ENCODE measurements at regions not wholly inside any gene's neighbourhood (a gene's known extent, or its start where the extent isn't known, plus 50 kb on each side); places are given as distances from the start of the nearest gene placed in this dataset.
A peak's percentile ranks its signal among the peaks of the same experiment; 100 is the strongest.
"Not testable (repeated sequence)": the region's sequence is repeated elsewhere in the genome, so short reads cannot be mapped to it uniquely, and the experiment has no call there.

- Histone ChIP-seq H3K4me3 (no peak overlapping the region), H3K4me1 (no peaks in the 10 kb centered on the region), H3K27me3 (peaks cover 15 to 19% (median 18%) of the 10 kb centered on the region in 3 donors), H3K27ac (no peak overlapping the region), H3K36me3 (no peaks in the 10 kb centered on the region), H3K9me3 (no peaks in the 10 kb centered on the region)
- ATAC-seq: no peak
- DNase-seq: no peak
- intact Hi-C loops (cut with DNase I; ENCODE audit: low total_unique reads): loop anchor here (10.0 kb wide), 1 partner anchor 286 kb away; no protein-coding TSS in a partner anchor
- in situ Hi-C loops (cut with MboI; ENCODE audit: low sequenced_read_pairs in 4 of 4): loop anchor here in 2 of 4 donors (25.0 kb wide), 1 partner anchor 288 kb away; no protein-coding TSS in a partner anchor
- TF ChIP-seq CTCF (IDR thresholded peaks at IDR 0.05 in 4 of 5, conservative IDR thresholded peaks at IDR 0.05 in 1 of 5) (no peak), POLR2A (IDR thresholded peaks at IDR 0.05) (no peak)
These were observed 60.6 kb upstream of the ETV3 start for GRCh38 chr1:157198619-157199420.

- no peak for DNase-seq
- in situ Hi-C loops (cut with MboI; ENCODE audit: low sequenced_read_pairs in 4 of 4): loop anchor here in 2 of 4 donors (25.0 kb wide), 1 partner anchor 289 kb away; no protein-coding TSS in a partner anchor
- H3K27me3 ChIP-seq: peaks cover 15 to 22% (median 20%) of the 10 kb centered on the region in 3 donors
- H3K9me3 ChIP-seq: no peaks in the 10 kb centered on the region
- H3K4me3 ChIP-seq: no peak overlapping the region
- TF ChIP-seq POLR2A (IDR thresholded peaks at IDR 0.05) (no peak), CTCF (IDR thresholded peaks at IDR 0.05 in 4 of 5, conservative IDR thresholded peaks at IDR 0.05 in 1 of 5) (no peak)
- H3K4me1 ChIP-seq: no peaks in the 10 kb centered on the region
- ATAC-seq: no peak
- intact Hi-C loops (cut with DNase I; ENCODE audit: low total_unique reads): loop anchor here (10.0 kb wide), 1 partner anchor 287 kb away; no protein-coding TSS in a partner anchor
- no peak overlapping the region for H3K27ac ChIP-seq
- no peaks in the 10 kb centered on the region for H3K36me3 ChIP-seq
These were observed 59.8 kb upstream of the ETV3 start for GRCh38 chr1:157197906-157198435.

- H3K4me3 ChIP-seq, H3K9me3 ChIP-seq, DNase-seq, H3K36me3 ChIP-seq, H3K27ac ChIP-seq, H3K4me1 ChIP-seq, ATAC-seq: not testable (repeated sequence)
- H3K27me3 ChIP-seq: peaks cover 15 to 22% (median 20%) of the 10 kb centered on the region in 3 donors
- intact Hi-C loops (cut with DNase I; ENCODE audit: low total_unique reads): loop anchor here (10.0 kb wide), 1 partner anchor 288 kb away; no protein-coding TSS in a partner anchor
- TF ChIP-seq CTCF (IDR thresholded peaks at IDR 0.05 in 4 of 5, conservative IDR thresholded peaks at IDR 0.05 in 1 of 5): peak in 2 of 5 experiments; percentile 8 to 11
- in situ Hi-C loops (cut with MboI; ENCODE audit: low sequenced_read_pairs in 4 of 4): loop anchor here in 2 of 4 donors (25.0 kb wide), 1 partner anchor 290 kb away; no protein-coding TSS in a partner anchor
These were observed 58.7 kb upstream of the ETV3 start for GRCh38 chr1:157196670-157197456.

GRCh38 chr1:157196245-157196543, 58.0 kb upstream of the ETV3 start:
- H3K27me3 ChIP-seq: peaks cover 15 to 22% (median 20%) of the 10 kb centered on the region in 3 donors
- intact Hi-C loops (cut with DNase I; ENCODE audit: low total_unique reads) (loop anchor here (10.0 kb wide), 1 partner anchor 289 kb away; no protein-coding TSS in a partner anchor), in situ Hi-C loops (cut with MboI; ENCODE audit: low sequenced_read_pairs in 4 of 4) (loop anchor here in 2 of 4 donors (25.0 kb wide), 1 partner anchor 291 kb away; no protein-coding TSS in a partner anchor)
- H3K4me3 ChIP-seq: no peak overlapping the region
- no peak for ATAC-seq
- DNase-seq: no peak
- H3K4me1 ChIP-seq: no peaks in the 10 kb centered on the region
- H3K9me3 ChIP-seq: no peaks in the 10 kb centered on the region
- H3K27ac ChIP-seq: no peak overlapping the region
- H3K36me3 ChIP-seq: no peaks in the 10 kb centered on the region
- TF ChIP-seq POLR2A (IDR thresholded peaks at IDR 0.05) (no peak), CTCF (IDR thresholded peaks at IDR 0.05 in 4 of 5, conservative IDR thresholded peaks at IDR 0.05 in 1 of 5) (no peak)

Measured in gastrocnemius medialis (tissue), 4 donors.